H1 (cell line): ENCODE measurements at regions not wholly inside any gene's neighbourhood (a gene's known extent, or its start where the extent isn't known, plus 50 kb on each side); places are given as distances from the start of the nearest gene placed in this dataset.

Experiments
- CTCF ChIA-PET: fragments of 300-600 bp; sonication (Branson Sonifier 250); formaldehyde crosslinking; loops from one replicate; lab custom pipeline; 2021; ENCODE audit not compliant: partially characterized antibody; lab: Charles Lee
- POLR2A ChIA-PET: fragments of 300-600 bp; sonication (Branson Sonifier 250); formaldehyde crosslinking; loops from one replicate; lab custom pipeline; 2021; ENCODE audit warnings: inconsistent platforms; ENCODE audit not compliant: partially characterized antibody; lab: Charles Lee
- DNase-seq, 2 experiments: peaks; one replicate each; pipeline versions ENCODE4 v3.0.0 to v3.0.0-alpha.2; 2010 to 2022; ENCODE audit warnings: low spot score in 2 of 2, low read depth in 1 of 2, mixed read lengths in 1 of 2
- FAIRE-seq: peaks from 2 replicates; lab custom pipeline; 2011; peaks lifted over from hg19 to GRCh38; lab: Jason Lieb, UNC
- H2AFZ ChIP-seq: 2 replicates; pipeline ENCODE4 v1.8.1; 2012; ENCODE audit warnings: low read length, inconsistent platforms
- H2AK5ac ChIP-seq: 2 replicates; pipeline ENCODE4 v1.6.1; 2013; ENCODE audit warnings: low read depth, low read length
- H2BK120ac ChIP-seq: replicated peaks from 2 replicates; pipeline ENCODE3; 2013; ENCODE audit warnings: low read depth, low read length, inconsistent platforms
- H2BK12ac ChIP-seq: 2 replicates; pipeline ENCODE4 v1.6.1; 2013; ENCODE audit warnings: low read depth, low read length
- H2BK15ac ChIP-seq: 2 replicates; pipeline ENCODE4 v1.6.1; 2013; ENCODE audit warnings: low read length
- H2BK20ac ChIP-seq: 2 replicates; pipeline ENCODE4 v1.6.1; 2013; ENCODE audit warnings: low read length
- H2BK5ac ChIP-seq: 2 replicates; pipeline ENCODE4 v1.6.1; 2013; ENCODE audit warnings: low read depth, low read length
- H3K14ac ChIP-seq: 2 replicates; pipeline ENCODE4 v1.6.1; 2013; ENCODE audit warnings: inconsistent platforms; ENCODE audit not compliant: insufficient read length
- H3K18ac ChIP-seq: 2 replicates; pipeline ENCODE4 v1.6.1; 2013; ENCODE audit warnings: low read length; ENCODE audit errors: extremely low read depth
- H3K23ac ChIP-seq: 2 replicates; pipeline ENCODE4 v1.6.1; 2013; ENCODE audit warnings: inconsistent platforms; ENCODE audit not compliant: insufficient read length
- H3K23me2 ChIP-seq: 2 replicates; pipeline ENCODE4 v1.6.1; 2013; ENCODE audit warnings: low read depth, low read length
- H3K27ac ChIP-seq: 2 replicates; pipeline ENCODE4 v1.6.1; 2011; ENCODE audit warnings: low read depth, low read length, inconsistent platforms
- H3K27me3 ChIP-seq, 4 experiments: replicated peaks in 1 of 4; 1 replicate in 1 of 4; 2 replicates in 3 of 4; pipeline versions ENCODE4 v1.6.1 to v1.8.1; 2011 to 2013; ENCODE audit warnings: low read length in 3 of 4, mild to moderate bottlenecking in 3 of 4, inconsistent platforms in 2 of 4, mixed read lengths in 2 of 4, moderate library complexity in 1 of 4; ENCODE audit not compliant: control insufficient read depth in 3 of 4, insufficient read depth in 3 of 4; ENCODE audit errors: extremely low read depth in 1 of 4
- H3K36me3 ChIP-seq, 4 experiments: 2 replicates each; pipeline versions ENCODE4 v1.6.1 to v1.8.1; 2011 to 2013; ENCODE audit warnings: mild to moderate bottlenecking in 4 of 4, low read length in 3 of 4, moderate library complexity in 2 of 4, control low read depth in 1 of 4, inconsistent platforms in 1 of 4; ENCODE audit not compliant: insufficient read depth in 4 of 4, control insufficient read depth in 2 of 4
- H3K4ac ChIP-seq: replicated peaks from 2 replicates; pipeline ENCODE3; 2013; ENCODE audit warnings: low read length, low read depth, mixed read lengths, inconsistent platforms; ENCODE audit not compliant: insufficient read length
- H3K4me1 ChIP-seq, 4 experiments: replicated peaks in 1 of 4; 1 replicate in 1 of 4; 2 replicates in 3 of 4; pipeline versions ENCODE4 v1.6.1 to v1.8.1; 2011 to 2013; ENCODE audit warnings: low read length in 3 of 4, inconsistent platforms in 2 of 4, mixed read lengths in 1 of 4; ENCODE audit not compliant: insufficient read depth in 4 of 4, control insufficient read depth in 3 of 4
- H3K4me2 ChIP-seq, 2 experiments: 2 replicates each; pipeline versions ENCODE4 v1.6.1 to v1.8.1; 2011 to 2013; ENCODE audit warnings: low read depth in 2 of 2, low read length in 2 of 2, control low read depth in 1 of 2, inconsistent platforms in 1 of 2, mild to moderate bottlenecking in 1 of 2; ENCODE audit not compliant: insufficient read depth in 1 of 2
- H3K4me3 ChIP-seq, 4 experiments: fragments of 200-600, 300-600 bp in 1 of 4; sonication (generic), shearing (Covaris generic), sonication (Bioruptor Twin) in 1 of 4; 2 replicates each; pipeline versions ENCODE4 v1.5.1 to v1.8.1; 2011 to 2016; ENCODE audit warnings: low read length in 4 of 4, low read depth in 3 of 4, control low read depth in 2 of 4, inconsistent platforms in 2 of 4, mild to moderate bottlenecking in 2 of 4, mixed read lengths in 1 of 4, moderate library complexity in 1 of 4; ENCODE audit not compliant: insufficient read depth in 2 of 4; ENCODE audit errors: extremely low read depth in 1 of 4
- H3K56ac ChIP-seq: replicated peaks from 2 replicates; pipeline ENCODE3; 2013; ENCODE audit warnings: low read depth, mild to moderate bottlenecking, mixed read lengths, low read length, inconsistent platforms; ENCODE audit not compliant: insufficient read length
- H3K79me1 ChIP-seq: 2 replicates; pipeline ENCODE4 v1.6.1; 2013; ENCODE audit warnings: low read depth, low read length, control low read depth
- H3K79me2 ChIP-seq, 2 experiments: 2 replicates each; pipeline versions ENCODE4 v1.6.1 to v1.8.1; 2012 to 2013; ENCODE audit warnings: low read length in 2 of 2, mild to moderate bottlenecking in 2 of 2, inconsistent platforms in 1 of 2; ENCODE audit not compliant: insufficient read depth in 2 of 2, control insufficient read depth in 1 of 2
- H3K9ac ChIP-seq, 4 experiments: replicated peaks in 1 of 4; 1 replicate in 1 of 4; 2 replicates in 3 of 4; pipeline versions ENCODE4 v1.6.1 to v1.8.1; 2011 to 2013; ENCODE audit warnings: low read depth in 3 of 4, low read length in 3 of 4, control low read depth in 2 of 4, mild to moderate bottlenecking in 2 of 4, moderate library complexity in 2 of 4, inconsistent platforms in 1 of 4; ENCODE audit errors: extremely low read depth in 1 of 4
- H3K9me3 ChIP-seq, 2 experiments: 2 replicates each; pipeline versions ENCODE4 v1.6.1 to v1.8.1; 2012 to 2013; ENCODE audit warnings: mild to moderate bottlenecking in 2 of 2, moderate library complexity in 2 of 2, control low read depth in 1 of 2, inconsistent platforms in 1 of 2, low read depth in 1 of 2, low read length in 1 of 2, mixed read lengths in 1 of 2; ENCODE audit not compliant: insufficient read depth in 2 of 2
- H4K20me1 ChIP-seq, 2 experiments: replicated peaks in 1 of 2; 2 replicates each; pipeline versions ENCODE3 to v1.8.1; 2011 to 2013; ENCODE audit warnings: inconsistent platforms in 2 of 2, low read length in 2 of 2, mild to moderate bottlenecking in 1 of 2; ENCODE audit not compliant: insufficient read depth in 2 of 2, control insufficient read depth in 1 of 2
- H4K5ac ChIP-seq: 2 replicates; pipeline ENCODE4 v1.6.1; 2013; ENCODE audit warnings: low read length, low read depth, mixed read lengths, inconsistent platforms; ENCODE audit not compliant: insufficient read length
- H4K8ac ChIP-seq: 2 replicates; pipeline ENCODE4 v1.8.0; 2013; ENCODE audit warnings: mild to moderate bottlenecking, moderate library complexity, low read length, inconsistent platforms; ENCODE audit not compliant: insufficient read depth; ENCODE audit errors: extremely low read depth
- H4K91ac ChIP-seq: replicated peaks from 2 replicates; pipeline ENCODE3; 2013; ENCODE audit warnings: low read length, mixed read lengths, inconsistent platforms; ENCODE audit not compliant: insufficient read length
- ATF3 ChIP-seq: IDR thresholded peaks from 2 replicates; pipeline ENCODE4 v1.6.1; 2011; ENCODE audit warnings: low read depth, mild to moderate bottlenecking, low read length; ENCODE audit not compliant: insufficient read depth
- BCL11A ChIP-seq, 2 experiments: IDR thresholded peaks; one replicate each; pipeline ENCODE4 v1.6.1; 2011; ENCODE audit warnings: low read depth in 2 of 2, low read length in 2 of 2, mild to moderate bottlenecking in 2 of 2
- CBX8 ChIP-seq: fragments of 300-800, 300-1000 bp; sonication (generic); IDR thresholded peaks from 2 replicates; pipeline ENCODE4 v1.7.1; 2016; ENCODE audit warnings: low read depth, low read length, borderline replicate concordance
- CHD1 ChIP-seq: IDR thresholded peaks from 2 replicates; pipeline ENCODE4 v1.6.1; 2012; ENCODE audit warnings: low read depth, low read length, improper control_type of control experiment
- E2F6 ChIP-seq: IDR thresholded peaks from 2 replicates; pipeline ENCODE4 v1.6.1; 2012; ENCODE audit warnings: inconsistent platforms
- GABPA ChIP-seq: IDR thresholded peaks from 2 replicates; pipeline ENCODE4 v1.6.1; 2011; ENCODE audit warnings: mild to moderate bottlenecking, low read length, moderate library complexity, borderline replicate concordance; ENCODE audit not compliant: insufficient read depth
- HDAC2 ChIP-seq, 2 experiments: fragments of 300-600 bp in 1 of 2; sonication (generic) in 1 of 2; IDR thresholded peaks; 2 replicates each; pipeline ENCODE4 v1.6.1; 2011 to 2012; ENCODE audit warnings: low read depth in 2 of 2, low read length in 2 of 2, mild to moderate bottlenecking in 2 of 2, moderate library complexity in 2 of 2, borderline replicate concordance in 1 of 2, inconsistent platforms in 1 of 2
- JUND ChIP-seq: IDR thresholded peaks from 2 replicates; pipeline ENCODE4 v1.6.1; 2011; ENCODE audit warnings: mild to moderate bottlenecking, improper control_type of control experiment, low read length
- KDM1A ChIP-seq: fragments of 200-600, 300-600 bp; sonication (generic); IDR thresholded peaks from 2 replicates; pipeline ENCODE4 v1.7.1; 2016; ENCODE audit warnings: mild to moderate bottlenecking, low read length, borderline replicate concordance
- POLR2A ChIP-seq, 2 experiments: IDR thresholded peaks; 1 replicate in 1 of 2; 2 replicates in 1 of 2; pipeline ENCODE4 v1.6.1; 2011; ENCODE audit warnings: low read depth in 2 of 2, low read length in 2 of 2, mild to moderate bottlenecking in 2 of 2; ENCODE audit errors: control extremely low read depth in 1 of 2
- POLR2AphosphoS5 ChIP-seq: IDR thresholded peaks from 2 replicates; pipeline ENCODE4 v1.6.1; 2011; ENCODE audit warnings: low read depth, low read length
- RXRA ChIP-seq: IDR thresholded peaks from 2 replicates; pipeline ENCODE4 v1.6.1; 2011; ENCODE audit warnings: low read depth, mild to moderate bottlenecking, low read length, moderate library complexity; ENCODE audit not compliant: insufficient read depth
- SIN3A ChIP-seq, 2 experiments: IDR thresholded peaks in 1 of 2; conservative IDR thresholded peaks in 1 of 2; 2 replicates each; pipeline ENCODE4 v1.6.1; 2011 to 2012; ENCODE audit warnings: low read length in 2 of 2, improper control_type of control experiment in 1 of 2, low read depth in 1 of 2, mild to moderate bottlenecking in 1 of 2
- TCF12 ChIP-seq: IDR thresholded peaks from 2 replicates; pipeline ENCODE4 v1.6.1; 2011; ENCODE audit warnings: low read depth, mild to moderate bottlenecking, low read length
- WGBS, 2 experiments: shearing (Covaris generic) in 1 of 2; methylation state at CpG; one replicate each; pipeline versions ENCODE4 v1.1.6 to v1.1.7; 2013 to 2015; ENCODE audit warnings: low lambda C conversion rate in 2 of 2, mixed read lengths in 2 of 2, inconsistent platforms in 1 of 2, low coverage in 1 of 2, missing lambda C conversion rate in 1 of 2; ENCODE audit not compliant: insufficient replicate concordance in 2 of 2, insufficient coverage in 1 of 2, insufficient read length in 1 of 2; ENCODE audit errors: extremely low coverage in 1 of 2, missing lambda C conversion rate in 1 of 2; 5-methylcytosine and 5-hydroxymethylcytosine counted together

GRCh38 chr3:101954361-101954760 lies 105.0 kb downstream of the NFKBIZ start:
- no peaks in the 10 kb centered on the region for H4K20me1 ChIP-seq
- CTCF ChIA-PET, result no interaction called here
- no peak for FAIRE-seq
- TF ChIP-seq JUND, result no peak
- no peak for TF ChIP-seq TCF12
- no peak for TF ChIP-seq E2F6
- no peak for TF ChIP-seq ATF3
- TF ChIP-seq GABPA, result no peak
- no peak for TF ChIP-seq RXRA
- no peak for TF ChIP-seq HDAC2 (IDR thresholded peaks at IDR 0.05; ENCODE audit: borderline replicate concordance in 1 of 2, low read depth in 2 of 2, low read length in 2 of 2)
- TF ChIP-seq BCL11A (IDR thresholded peaks at IDR 0.05; ENCODE audit: low read depth in 2 of 2, low read length in 2 of 2), result no peak
- TF ChIP-seq SIN3A (conservative IDR thresholded peaks at IDR 0.05 in 1 of 2, IDR thresholded peaks at IDR 0.05 in 1 of 2; ENCODE audit: low read depth in 1 of 2, low read length in 2 of 2), result no peak
- no peak for TF ChIP-seq CHD1
- TF ChIP-seq POLR2A (IDR thresholded peaks at IDR 0.05; ENCODE audit: control extremely low read depth in 1 of 2, low read depth in 2 of 2, low read length in 2 of 2), result no peak
- no peak for TF ChIP-seq POLR2AphosphoS5
- TF ChIP-seq CBX8, result no peak
- TF ChIP-seq KDM1A, result no peak

More at GRCh38 chr3:101954361-101954760, 105.0 kb downstream of the NFKBIZ start:
- no peaks in the 10 kb centered on the region for H3K27me3 ChIP-seq
- no peaks in the 10 kb centered on the region for H3K4me1 ChIP-seq
- no peak overlapping the region for H2BK5ac ChIP-seq
- no peak overlapping the region for H3K4me2 ChIP-seq
- 92% methylated on average over 6 of the region's 6 CpGs; no CpG with 5 or more reads in 1 of the 2 experiments for WGBS, 2 experiments
- no peak overlapping the region for H3K4ac ChIP-seq
- no peak overlapping the region for H2BK15ac ChIP-seq
- H3K9ac ChIP-seq, result no peak overlapping the region
- no peak overlapping the region for H2AFZ ChIP-seq
- H3K4me3 ChIP-seq, result no peak overlapping the region
- no peak overlapping the region for H2BK120ac ChIP-seq
- no peak for DNase-seq
- no peak overlapping the region for H4K91ac ChIP-seq
- no peaks in the 10 kb centered on the region for H3K36me3 ChIP-seq
- H2AK5ac ChIP-seq, result no peak overlapping the region
- no peak overlapping the region for H3K14ac ChIP-seq
- H3K79me2 ChIP-seq, result no peaks in the 10 kb centered on the region
- POLR2A ChIA-PET, result no interaction called here
- H3K23ac ChIP-seq, result no peak overlapping the region
- no peak overlapping the region for H2BK20ac ChIP-seq
- no peaks in the 10 kb centered on the region for H3K79me1 ChIP-seq
- H4K5ac ChIP-seq, result no peak overlapping the region
- no peaks in the 10 kb centered on the region; the same call in 1 of the 2 replicates for H3K23me2 ChIP-seq
- no peak overlapping the region for H3K18ac ChIP-seq
- H2BK12ac ChIP-seq, result no peak overlapping the region
- H3K56ac ChIP-seq, result no peak overlapping the region
- H3K9me3 ChIP-seq, result no peaks in the 10 kb centered on the region
- no peak overlapping the region for H3K27ac ChIP-seq
- no peak overlapping the region for H4K8ac ChIP-seq
